Mesenteric fat pad (tissue), 1 donor: ENCODE measurements at regions not wholly inside any gene's neighbourhood (a gene's known extent, or its start where the extent isn't known, plus 50 kb on each side); places are given as distances from the start of the nearest gene placed in this dataset.

ENCODE experiments used
- DNase-seq: peaks from one replicate; pipeline ENCODE4 v3.0.0-alpha.2; 2020; ENCODE audit warnings: low spot score
- donor health status: DM: yes; HTN: yes; CAD: no.

- DNase-seq, result no peak
These were observed 173.4 kb upstream of the SESN3 start for GRCh38 chr11:95404370-95404769.

- no peak for DNase-seq
These were observed 167.6 kb upstream of the SESN3 start for GRCh38 chr11:95398437-95399112.

- no peak for DNase-seq
These were observed 161.6 kb upstream of the SESN3 start for GRCh38 chr11:95392644-95393043.

GRCh38 chr11:95389427-95389826 lies 158.4 kb upstream of the SESN3 start:
- no peak for DNase-seq

GRCh38 chr11:95388086-95388485 lies 157.1 kb upstream of the SESN3 start:
- DNase-seq, result no peak

- no peak for DNase-seq
These were observed 156.3 kb upstream of the SESN3 start for GRCh38 chr11:95387325-95387724.

- DNase-seq, result no peak
These were observed 154.6 kb upstream of the SESN3 start for GRCh38 chr11:95385577-95385976.

GRCh38 chr11:95379479-95379878 lies 148.5 kb upstream of the SESN3 start:
- no peak for DNase-seq

- no peak for DNase-seq
These were observed 147.8 kb upstream of the SESN3 start for GRCh38 chr11:95378789-95379188.

GRCh38 chr11:95378111-95378510 lies 147.1 kb upstream of the SESN3 start:
- DNase-seq, result no peak

- no peak for DNase-seq
These were observed 144.9 kb upstream of the SESN3 start for GRCh38 chr11:95375886-95376285.

GRCh38 chr11:95375451-95375850 lies 144.4 kb upstream of the SESN3 start:
- DNase-seq, result no peak

GRCh38 chr11:95374105-95374504 lies 143.1 kb upstream of the SESN3 start:
- no peak for DNase-seq

GRCh38 chr11:95373241-95373640 lies 142.2 kb upstream of the SESN3 start:
- no peak for DNase-seq

- no peak for DNase-seq
These were observed 141.2 kb upstream of the SESN3 start for GRCh38 chr11:95372097-95372656.

- no peak for DNase-seq
These were observed 140.2 kb upstream of the SESN3 start for GRCh38 chr11:95371153-95371552.

GRCh38 chr11:95367726-95368125 lies 136.7 kb upstream of the SESN3 start:
- no peak for DNase-seq

GRCh38 chr11:95365348-95365747 lies 134.3 kb upstream of the SESN3 start:
- DNase-seq, result no peak

- DNase-seq, result no peak
These were observed 133.6 kb upstream of the SESN3 start for GRCh38 chr11:95364324-95365295.

- no peak for DNase-seq
These were observed 132.7 kb upstream of the SESN3 start for GRCh38 chr11:95363708-95364107.

GRCh38 chr11:95363164-95363563 lies 132.2 kb upstream of the SESN3 start:
- DNase-seq, result no peak

GRCh38 chr11:95361180-95361579 lies 130.2 kb upstream of the SESN3 start:
- DNase-seq, result no peak
